Neural progenitor cell (in vitro differentiated cells): ENCODE measurements at regions not wholly inside any gene's neighbourhood (a gene's known extent, or its start where the extent isn't known, plus 50 kb on each side); places are given as distances from the start of the nearest gene placed in this dataset.
A peak's percentile ranks its signal among the peaks of the same experiment; 100 is the strongest.

ENCODE experiments used
- DNase-seq: peaks from one replicate; pipeline ENCODE4 v3.0.0-alpha.2; 2016; ENCODE audit warnings: low spot score
- H2AFZ ChIP-seq: fragments of 200-600 bp; sonication (generic); replicated peaks from 2 replicates; pipeline ENCODE4 v1.6.1; 2016; ENCODE audit warnings: antibody characterized with exemption
- H3F3A ChIP-seq: fragments of 200-600 bp; sonication (generic); 2 replicates; pipeline ENCODE4 v1.6.1; 2016; ENCODE audit warnings: antibody characterized with exemption, low read depth
- H3K27ac ChIP-seq: fragments of 200-600 bp; sonication (generic); 2 replicates; pipeline ENCODE4 v1.5.1; 2016; ENCODE audit warnings: mild to moderate bottlenecking
- H3K27me3 ChIP-seq: fragments of 200-600 bp; sonication (generic); 2 replicates; pipeline ENCODE4 v1.6.1; 2016; ENCODE audit warnings: mild to moderate bottlenecking, moderate library complexity
- H3K36me3 ChIP-seq: fragments of 200-600 bp; sonication (generic); 2 replicates; pipeline ENCODE4 v1.5.1; 2016
- H3K4me1 ChIP-seq: fragments of 200-600 bp; sonication (generic); 2 replicates; pipeline ENCODE4 v1.6.1; 2016; ENCODE audit warnings: mixed run types
- H3K4me2 ChIP-seq: fragments of 200-600 bp; sonication (generic); 2 replicates; pipeline ENCODE4 v1.6.1; 2016
- H3K4me3 ChIP-seq: fragments of 200-600 bp; sonication (generic); 2 replicates; pipeline ENCODE4 v1.5.1; 2016
- H3K79me2 ChIP-seq: fragments of 200-600 bp; sonication (generic); 2 replicates; pipeline ENCODE4 v1.6.1; 2016; ENCODE audit warnings: low read depth
- H3K9ac ChIP-seq: fragments of 200-600 bp; sonication (generic); 2 replicates; pipeline ENCODE4 v1.6.1; 2016
- H3K9me3 ChIP-seq: fragments of 200-600 bp; sonication (generic); 2 replicates; pipeline ENCODE4 v1.5.1; 2016; ENCODE audit warnings: low read depth
- H4K20me1 ChIP-seq: fragments of 200-600 bp; sonication (generic); 2 replicates; pipeline ENCODE4 v1.6.1; 2016; ENCODE audit warnings: low read depth
- H3K27ac Mint-ChIP-seq: 3 replicates; pipeline ENCODE4 v1.8.0; 2021; ENCODE audit warnings: mixed read lengths
- H3K27me3 Mint-ChIP-seq: 2 replicates; pipeline ENCODE4 v1.8.0; 2022; ENCODE audit warnings: low read depth, mild to moderate bottlenecking, inconsistent platforms, moderate library complexity, mixed read lengths; ENCODE audit not compliant: insufficient read depth
- H3K36me3 Mint-ChIP-seq: 3 replicates; pipeline ENCODE4 v1.8.0; 2021; ENCODE audit warnings: mixed read lengths
- H3K4me1 Mint-ChIP-seq: 3 replicates; pipeline ENCODE4 v1.8.0; 2021; ENCODE audit warnings: mixed read lengths
- H3K4me3 Mint-ChIP-seq: 3 replicates; pipeline ENCODE4 v1.8.0; 2021; ENCODE audit warnings: mild to moderate bottlenecking, moderate library complexity, mixed read lengths
- H3K9me3 Mint-ChIP-seq: 3 replicates; pipeline ENCODE4 v1.8.0; 2020; ENCODE audit warnings: mixed read lengths
- CTCF ChIP-seq: fragments of 200-600 bp; sonication (generic); IDR thresholded peaks from 2 replicates; pipeline ENCODE4 v1.5.1; 2017; ENCODE audit warnings: antibody characterized with exemption, mild to moderate bottlenecking
- EZH2 ChIP-seq: fragments of 200-600 bp; sonication (generic); IDR thresholded peaks from 2 replicates; pipeline ENCODE4 v1.6.1; 2017; ENCODE audit warnings: antibody characterized with exemption, mild to moderate bottlenecking, moderate library complexity
- EZH2phosphoT487 ChIP-seq: fragments of 200-600 bp; sonication (generic); IDR thresholded peaks from 2 replicates; pipeline ENCODE4 v1.6.1; 2017; ENCODE audit warnings: antibody characterized with exemption

DNA sequence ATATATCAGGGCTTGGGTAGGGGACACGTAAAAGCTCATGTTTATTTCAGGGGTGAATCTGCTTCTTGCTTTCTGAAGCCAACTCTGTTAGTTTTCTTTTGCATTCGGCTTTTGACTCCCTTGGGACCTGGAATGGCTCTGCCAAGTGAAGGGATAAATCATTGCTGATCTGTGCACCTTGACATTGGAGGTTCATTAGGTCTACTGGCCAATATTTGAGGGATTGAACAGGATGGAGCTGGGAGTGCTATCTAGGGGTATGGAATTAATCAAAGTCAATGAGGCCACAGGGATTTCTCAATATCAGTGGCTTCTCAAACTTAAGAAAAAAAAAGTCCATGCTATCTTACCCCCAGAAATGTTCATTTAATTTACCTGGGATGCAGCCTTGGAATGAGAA, 203.5 kb upstream of the RMST start:
- Histone ChIP-seq H3K9ac (no peak overlapping the region), H3K36me3 (no peaks in the 10 kb centered on the region), H3K27me3 (no peaks in the 10 kb centered on the region), H3K4me2 (no peak overlapping the region), H3K4me3 (no peak overlapping the region), H3K79me2 (no peaks in the 10 kb centered on the region), H3K27ac (no peak overlapping the region), H3K4me1 (peaks cover 36% of the 10 kb centered on the region), H2AFZ (no peak overlapping the region), H3F3A (peaks cover 17% of the 10 kb centered on the region), H4K20me1 (no peaks in the 10 kb centered on the region), H3K9me3 (no peaks in the 10 kb centered on the region)
- H3K9me3 Mint-ChIP-seq, result peaks cover 16% of the 10 kb centered on the region
- no peak overlapping the region for H3K4me3 Mint-ChIP-seq
- peaks cover 30% of the 10 kb centered on the region for H3K4me1 Mint-ChIP-seq
- TF ChIP-seq EZH2phosphoT487 (no peak), EZH2 (no peak), CTCF (no peak)
- no peak for DNase-seq
- H3K36me3 Mint-ChIP-seq, result peaks cover 10% of the 10 kb centered on the region
- H3K27ac Mint-ChIP-seq, result peak overlapping the region; percentile 80
- H3K27me3 Mint-ChIP-seq, result peaks cover 4% of the 10 kb centered on the region

GRCh38 chr12:97260786-97261185, 201.8 kb upstream of the RMST start:
- H3K4me3 ChIP-seq, result no peak overlapping the region

GRCh38 chr12:97267166-97267565, 195.4 kb upstream of the RMST start:
- Mint-ChIP-seq H3K27ac (no peak overlapping the region), H3K4me1 (peaks cover 4% of the 10 kb centered on the region), H3K27me3 (no peaks in the 10 kb centered on the region), H3K9me3 (peaks cover 41% of the 10 kb centered on the region), H3K4me3 (no peak overlapping the region), H3K36me3 (peaks cover 25% of the 10 kb centered on the region)
- H3F3A ChIP-seq, result peaks cover 8% of the 10 kb centered on the region
- no peak overlapping the region for H2AFZ ChIP-seq
- H3K4me2 ChIP-seq, result no peak overlapping the region
- no peak for TF ChIP-seq EZH2
- TF ChIP-seq CTCF, result no peak
- no peak for TF ChIP-seq EZH2phosphoT487
- peaks cover 7% of the 10 kb centered on the region for H3K4me1 ChIP-seq
- peaks cover 5% of the 10 kb centered on the region for H3K36me3 ChIP-seq
- H3K79me2 ChIP-seq, result no peaks in the 10 kb centered on the region
- no peak for DNase-seq
- H3K4me3 ChIP-seq, result no peak overlapping the region
- no peaks in the 10 kb centered on the region for H4K20me1 ChIP-seq
- H3K9ac ChIP-seq, result no peak overlapping the region
- H3K9me3 ChIP-seq, result peaks cover 13% of the 10 kb centered on the region
- H3K27me3 ChIP-seq, result no peaks in the 10 kb centered on the region
- no peak overlapping the region for H3K27ac ChIP-seq

More at GRCh38 chr12:97260786-97261185, 201.8 kb upstream of the RMST start:
- no peaks in the 10 kb centered on the region for H3K27me3 ChIP-seq
- H2AFZ ChIP-seq, result peak overlapping the region; percentile 5
- H3K4me1 Mint-ChIP-seq, result peaks cover 27% of the 10 kb centered on the region
- no peak overlapping the region for H3K27ac ChIP-seq
- H3K9me3 ChIP-seq, result no peaks in the 10 kb centered on the region
- H3K36me3 ChIP-seq, result no peaks in the 10 kb centered on the region
- peak overlapping the region; percentile 8 for H3K4me2 ChIP-seq
- H3K4me1 ChIP-seq, result peaks cover 20% of the 10 kb centered on the region
- H3K27ac Mint-ChIP-seq, result peak overlapping the region; percentile 23
- no peak overlapping the region for H3K4me3 Mint-ChIP-seq
- H3F3A ChIP-seq, result peaks cover 17% of the 10 kb centered on the region
- no peaks in the 10 kb centered on the region for H3K79me2 ChIP-seq
- peaks cover 16% of the 10 kb centered on the region for H3K36me3 Mint-ChIP-seq
- H4K20me1 ChIP-seq, result no peaks in the 10 kb centered on the region
- DNase-seq, result no peak
- H3K9me3 Mint-ChIP-seq, result peaks cover 21% of the 10 kb centered on the region
- H3K27me3 Mint-ChIP-seq, result peaks cover 4% of the 10 kb centered on the region
- H3K9ac ChIP-seq, result no peak overlapping the region
- TF ChIP-seq CTCF (no peak), EZH2 (no peak), EZH2phosphoT487 (no peak)
